HFF-Myc (cell line): ENCODE measurements at regions not wholly inside any gene's neighbourhood (a gene's known extent, or its start where the extent isn't known, plus 50 kb on each side); places are given as distances from the start of the nearest gene placed in this dataset.

Experiments
- DNase-seq: peaks from one replicate; pipeline ENCODE4 v3.0.0-alpha.2; 2011; ENCODE audit warnings: low read depth; ENCODE audit errors: extremely low read depth
- H3K4me3 ChIP-seq: replicated peaks from 2 replicates; pipeline ENCODE4 v1.5.1; 2011; ENCODE audit warnings: low read depth, mild to moderate bottlenecking, control low read depth, low read length
- CTCF ChIP-seq: IDR thresholded peaks from 2 replicates; pipeline ENCODE4 v1.5.1; 2012; ENCODE audit warnings: mild to moderate bottlenecking, low read depth, low read length, control low read depth; ENCODE audit errors: missing control alignments

- no peak for TF ChIP-seq CTCF
- no peak for DNase-seq
- no peak overlapping the region for H3K4me3 ChIP-seq
These were observed 370.2 kb upstream of the ZNF385D start for GRCh38 chr3:22121068-22121701.

- no peak for DNase-seq
- H3K4me3 ChIP-seq = no peak overlapping the region
These were observed 371.6 kb upstream of the ZNF385D start for GRCh38 chr3:22122567-22122966.

GRCh38 chr3:22129101-22129500, 378.1 kb upstream of the ZNF385D start:
- no peak for TF ChIP-seq CTCF
- no peak for DNase-seq
- H3K4me3 ChIP-seq = no peak overlapping the region

More at GRCh38 chr3:22122567-22122966, 371.6 kb upstream of the ZNF385D start:
- no peak for TF ChIP-seq CTCF

GRCh38 chr3:22141769-22142168, 390.8 kb upstream of the ZNF385D start:
- no peak overlapping the region for H3K4me3 ChIP-seq
- no peak for DNase-seq
- no peak for TF ChIP-seq CTCF

- no peak for DNase-seq
- H3K4me3 ChIP-seq = no peak overlapping the region
- TF ChIP-seq CTCF = no peak
These were observed 396.2 kb upstream of the ZNF385D start for GRCh38 chr3:22147161-22147560.

- TF ChIP-seq CTCF = no peak
- no peak for DNase-seq
- no peak overlapping the region for H3K4me3 ChIP-seq
These were observed 405.9 kb upstream of the ZNF385D start for GRCh38 chr3:22156868-22157267.

- peak; percentile 7 for DNase-seq
- no peak for TF ChIP-seq CTCF
- no peak overlapping the region for H3K4me3 ChIP-seq
These were observed 406.8 kb upstream of the ZNF385D start for GRCh38 chr3:22157848-22158247.
